GM21526 (cell line): ENCODE measurements at regions not wholly inside any gene's neighbourhood (a gene's known extent, or its start where the extent isn't known, plus 50 kb on each side); places are given as distances from the start of the nearest gene placed in this dataset.

Source experiments
- ATAC-seq: cut with Tn5 transposase; IDR thresholded peaks from one replicate; pipeline ENCODE4 v1.9.1; 2021; ENCODE audit warnings: moderate library complexity; ENCODE audit not compliant: unreplicated experiment, low FRiP score

- ATAC-seq: no peak
Observed at GRCh38 chr4:19544446-19545125, 707.1 kb upstream of the SLIT2 start.

- no peak for ATAC-seq
Observed at GRCh38 chr4:19540859-19541540, 710.7 kb upstream of the SLIT2 start.

GRCh38 chr4:19539201-19539600 lies 712.5 kb upstream of the SLIT2 start:
- ATAC-seq: no peak

GRCh38 chr4:19534159-19534558 lies 717.5 kb upstream of the SLIT2 start:
- ATAC-seq: no peak

- ATAC-seq: no peak
Observed at GRCh38 chr4:19531906-19532848, 719.5 kb upstream of the SLIT2 start.

GRCh38 chr4:19523964-19524363 lies 727.7 kb upstream of the SLIT2 start:
- no peak for ATAC-seq

- no peak for ATAC-seq
Observed at GRCh38 chr4:19522966-19523365, 728.7 kb upstream of the SLIT2 start.

- ATAC-seq: no peak
Observed at GRCh38 chr4:19520939-19521520, 730.7 kb upstream of the SLIT2 start.

GRCh38 chr4:19514276-19515070 lies 737.2 kb upstream of the SLIT2 start:
- no peak for ATAC-seq

- ATAC-seq: no peak
Observed at GRCh38 chr4:19512086-19512485, 739.6 kb upstream of the SLIT2 start.

GRCh38 chr4:19510993-19511392 lies 740.7 kb upstream of the SLIT2 start:
- ATAC-seq: no peak

GRCh38 chr4:19508442-19508841 lies 743.3 kb upstream of the SLIT2 start:
- ATAC-seq: no peak

GRCh38 chr4:19497705-19498104 lies 754.0 kb upstream of the SLIT2 start:
- ATAC-seq: no peak

GRCh38 chr4:19496756-19497155 lies 754.9 kb upstream of the SLIT2 start:
- ATAC-seq: no peak

- ATAC-seq: no peak
Observed at GRCh38 chr4:19494961-19495360, 756.7 kb upstream of the SLIT2 start.

- no peak for ATAC-seq
Observed at GRCh38 chr4:19492606-19493005, 759.1 kb upstream of the SLIT2 start.

- no peak for ATAC-seq
Observed at GRCh38 chr4:19486400-19486799, 765.3 kb upstream of the SLIT2 start.

- no peak for ATAC-seq
Observed at GRCh38 chr4:19478791-19479190, 772.9 kb upstream of the SLIT2 start.

- ATAC-seq: no peak
Observed at GRCh38 chr4:19473569-19473968, 778.1 kb upstream of the SLIT2 start.

GRCh38 chr4:19472666-19473065 lies 779.0 kb upstream of the SLIT2 start:
- no peak for ATAC-seq
